ENCODE measurements at regions not wholly inside any gene's neighbourhood (a gene's known extent, or its start where the extent isn't known, plus 50 kb on each side); places are given as distances from the start of the nearest gene placed in this dataset.
"Not testable (repeated sequence)": the region's sequence is repeated elsewhere in the genome, so short reads cannot be mapped to it uniquely, and the experiment has no call there.

DNA sequence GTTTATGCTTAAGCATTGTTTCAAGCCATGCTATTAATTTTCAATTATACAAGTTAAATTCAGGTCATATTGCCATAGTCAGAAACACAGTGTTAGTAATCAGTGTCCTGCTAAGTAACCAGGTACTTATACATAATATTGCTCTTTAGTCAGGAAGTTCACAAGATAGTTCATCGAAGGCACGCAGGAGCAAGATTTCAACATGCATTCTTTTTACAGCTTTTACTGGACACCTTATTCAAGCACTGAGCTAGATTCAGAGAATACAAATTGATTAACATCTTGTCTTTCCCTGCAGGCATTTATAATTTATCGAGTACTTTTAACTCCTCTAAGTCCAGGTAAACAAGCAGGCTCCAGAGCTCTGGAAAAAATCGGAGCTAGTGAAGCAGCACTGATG is 202.3 kb upstream of the BRINP3 start:
- Histone ChIP-seq H3K9ac (ENCODE audit: insufficient read depth, low read length) (no peak overlapping the region), H3K4me2 (ENCODE audit: extremely low read depth, insufficient read depth, low read length) (no peak overlapping the region), H3K79me2 (ENCODE audit: control insufficient read depth, insufficient read depth, low read length) (no peaks in the 10 kb centered on the region), H3K9me3 (ENCODE audit: control insufficient read depth, insufficient read depth, low read depth, low read length) (no peaks in the 10 kb centered on the region), H3K4me1 (ENCODE audit: control insufficient read depth, extremely low read depth, insufficient read depth, low read length) (no peaks in the 10 kb centered on the region), H3K36me3 (ENCODE audit: control insufficient read depth, insufficient read depth, low read length) (no peaks in the 10 kb centered on the region), H3K27ac (ENCODE audit: insufficient read depth, low read length) (no peak overlapping the region), H4K20me1 (ENCODE audit: control insufficient read depth, extremely low read depth, insufficient read depth, low read length) (no peaks in the 10 kb centered on the region), H3K27me3 (ENCODE audit: control insufficient read depth, insufficient read depth, low read length) (no peaks in the 10 kb centered on the region), H2AFZ (ENCODE audit: low read length) (no peak overlapping the region), H3K4me3 (replicated peaks in 1 of 4; ENCODE audit: control extremely low read depth in 1 of 4, insufficient read depth in 1 of 4, low read depth in 3 of 4, low read length in 4 of 4) (no peak overlapping the region)
- DNase-seq (ENCODE audit: low read depth in 2 of 2): no peak
- no peak for TF ChIP-seq EZH2 (IDR thresholded peaks at IDR 0.05; ENCODE audit: low read length, missing control alignments)
- TF ChIP-seq, protein P1, sequence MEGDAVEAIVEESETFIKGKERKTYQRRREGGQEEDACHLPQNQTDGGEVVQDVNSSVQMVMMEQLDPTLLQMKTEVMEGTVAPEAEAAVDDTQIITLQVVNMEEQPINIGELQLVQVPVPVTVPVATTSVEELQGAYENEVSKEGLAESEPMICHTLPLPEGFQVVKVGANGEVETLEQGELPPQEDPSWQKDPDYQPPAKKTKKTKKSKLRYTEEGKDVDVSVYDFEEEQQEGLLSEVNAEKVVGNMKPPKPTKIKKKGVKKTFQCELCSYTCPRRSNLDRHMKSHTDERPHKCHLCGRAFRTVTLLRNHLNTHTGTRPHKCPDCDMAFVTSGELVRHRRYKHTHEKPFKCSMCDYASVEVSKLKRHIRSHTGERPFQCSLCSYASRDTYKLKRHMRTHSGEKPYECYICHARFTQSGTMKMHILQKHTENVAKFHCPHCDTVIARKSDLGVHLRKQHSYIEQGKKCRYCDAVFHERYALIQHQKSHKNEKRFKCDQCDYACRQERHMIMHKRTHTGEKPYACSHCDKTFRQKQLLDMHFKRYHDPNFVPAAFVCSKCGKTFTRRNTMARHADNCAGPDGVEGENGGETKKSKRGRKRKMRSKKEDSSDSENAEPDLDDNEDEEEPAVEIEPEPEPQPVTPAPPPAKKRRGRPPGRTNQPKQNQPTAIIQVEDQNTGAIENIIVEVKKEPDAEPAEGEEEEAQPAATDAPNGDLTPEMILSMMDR (conservative IDR thresholded peaks at IDR 0.05 in 1 of 2, IDR thresholded peaks at IDR 0.05 in 1 of 2; ENCODE audit: low read depth in 1 of 2, low read length in 2 of 2): no peak

- no peak overlapping the region for H3K4me3 ChIP-seq (replicated peaks in 1 of 4; ENCODE audit: control extremely low read depth in 1 of 4, insufficient read depth in 1 of 4, low read depth in 3 of 4, low read length in 4 of 4)
Observed at GRCh38 chr1:190685676-190686075, 208.0 kb upstream of the BRINP3 start.

DNA sequence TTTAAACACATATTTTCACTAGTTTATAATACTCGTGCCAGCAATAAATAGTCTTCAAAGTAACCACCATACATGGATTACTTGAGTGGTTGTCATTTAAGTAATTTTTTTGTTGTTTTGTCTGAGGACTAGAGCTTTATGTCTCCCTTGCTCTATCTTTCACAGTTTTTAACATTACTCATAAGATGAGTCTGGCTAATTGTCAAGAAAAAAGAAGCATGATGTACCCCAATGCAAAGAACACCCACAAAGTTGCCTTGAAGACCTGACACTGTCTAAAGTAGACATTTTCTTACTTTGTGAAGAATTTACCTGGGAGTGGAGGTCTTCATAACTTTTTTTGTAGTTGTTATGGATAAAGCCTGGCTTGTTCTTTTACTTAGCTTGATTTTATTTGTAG is 210.4 kb upstream of the BRINP3 start:
- H3K79me2 ChIP-seq (ENCODE audit: control insufficient read depth, insufficient read depth, low read length): no peaks in the 10 kb centered on the region
- no peaks in the 10 kb centered on the region for H3K4me1 ChIP-seq (ENCODE audit: control insufficient read depth, extremely low read depth, insufficient read depth, low read length)
- H3K9me3 ChIP-seq (ENCODE audit: control insufficient read depth, insufficient read depth, low read depth, low read length): no peaks in the 10 kb centered on the region
- no peaks in the 10 kb centered on the region for H4K20me1 ChIP-seq (ENCODE audit: control insufficient read depth, extremely low read depth, insufficient read depth, low read length)
- no peak overlapping the region for H3K4me3 ChIP-seq (replicated peaks in 1 of 4; ENCODE audit: control extremely low read depth in 1 of 4, insufficient read depth in 1 of 4, low read depth in 3 of 4, low read length in 4 of 4)
- no peak for TF ChIP-seq EZH2 (IDR thresholded peaks at IDR 0.05; ENCODE audit: low read length, missing control alignments)
- TF ChIP-seq, protein P1 (conservative IDR thresholded peaks at IDR 0.05 in 1 of 2, IDR thresholded peaks at IDR 0.05 in 1 of 2; ENCODE audit: low read depth in 1 of 2, low read length in 2 of 2): no peak
- H3K9ac ChIP-seq (ENCODE audit: insufficient read depth, low read length): no peak overlapping the region
- H3K27me3 ChIP-seq (ENCODE audit: control insufficient read depth, insufficient read depth, low read length): no peaks in the 10 kb centered on the region
- no peak overlapping the region for H3K4me2 ChIP-seq (ENCODE audit: extremely low read depth, insufficient read depth, low read length)
- no peaks in the 10 kb centered on the region for H3K36me3 ChIP-seq (ENCODE audit: control insufficient read depth, insufficient read depth, low read length)
- peak; percentile 6 to 77 for DNase-seq (ENCODE audit: low read depth in 2 of 2)
- H3K27ac ChIP-seq (ENCODE audit: insufficient read depth, low read length): no peak overlapping the region
- H2AFZ ChIP-seq (ENCODE audit: low read length): no peak overlapping the region

More at GRCh38 chr1:190685676-190686075, 208.0 kb upstream of the BRINP3 start:
- no peaks in the 10 kb centered on the region for H3K9me3 ChIP-seq (ENCODE audit: control insufficient read depth, insufficient read depth, low read depth, low read length)
- H4K20me1 ChIP-seq (ENCODE audit: control insufficient read depth, extremely low read depth, insufficient read depth, low read length): no peaks in the 10 kb centered on the region
- no peaks in the 10 kb centered on the region for H3K4me1 ChIP-seq (ENCODE audit: control insufficient read depth, extremely low read depth, insufficient read depth, low read length)
- H3K9ac ChIP-seq (ENCODE audit: insufficient read depth, low read length): no peak overlapping the region
- H3K4me2 ChIP-seq (ENCODE audit: extremely low read depth, insufficient read depth, low read length): no peak overlapping the region
- DNase-seq (ENCODE audit: low read depth in 2 of 2): no peak
- H3K27me3 ChIP-seq (ENCODE audit: control insufficient read depth, insufficient read depth, low read length): no peaks in the 10 kb centered on the region
- H2AFZ ChIP-seq (ENCODE audit: low read length): no peak overlapping the region
- no peaks in the 10 kb centered on the region for H3K36me3 ChIP-seq (ENCODE audit: control insufficient read depth, insufficient read depth, low read length)
- H3K27ac ChIP-seq (ENCODE audit: insufficient read depth, low read length): no peak overlapping the region
- no peaks in the 10 kb centered on the region for H3K79me2 ChIP-seq (ENCODE audit: control insufficient read depth, insufficient read depth, low read length)
- TF ChIP-seq, protein P1 (conservative IDR thresholded peaks at IDR 0.05 in 1 of 2, IDR thresholded peaks at IDR 0.05 in 1 of 2; ENCODE audit: low read depth in 1 of 2, low read length in 2 of 2): no peak
- no peak for TF ChIP-seq EZH2 (IDR thresholded peaks at IDR 0.05; ENCODE audit: low read length, missing control alignments)

DNA sequence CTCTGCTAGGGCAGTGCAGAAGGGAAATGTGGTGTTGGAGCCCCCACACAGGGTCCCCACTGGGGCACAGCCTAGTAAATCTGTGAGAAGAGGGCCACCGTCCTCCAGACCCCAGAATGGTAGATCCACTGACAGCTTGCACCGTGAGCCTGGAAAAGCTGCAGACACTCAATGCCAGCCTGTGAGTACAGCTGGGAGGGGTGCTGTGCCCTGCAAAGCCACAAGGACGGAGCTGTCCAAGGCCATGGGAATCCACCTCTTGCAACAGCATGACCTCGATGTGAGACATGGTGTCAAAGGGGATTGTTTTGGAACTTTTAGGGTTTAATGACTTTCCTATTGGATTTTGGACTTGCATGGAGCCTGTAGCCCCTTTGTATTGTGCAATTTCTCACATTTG is 220.8 kb upstream of the BRINP3 start:
- not testable (repeated sequence) for H3K4me1 ChIP-seq (ENCODE audit: control insufficient read depth, extremely low read depth, insufficient read depth, low read length); H2AFZ ChIP-seq (ENCODE audit: low read length); H3K79me2 ChIP-seq (ENCODE audit: control insufficient read depth, insufficient read depth, low read length); H3K27me3 ChIP-seq (ENCODE audit: control insufficient read depth, insufficient read depth, low read length); H3K27ac ChIP-seq (ENCODE audit: insufficient read depth, low read length); H3K9ac ChIP-seq (ENCODE audit: insufficient read depth, low read length); H4K20me1 ChIP-seq (ENCODE audit: control insufficient read depth, extremely low read depth, insufficient read depth, low read length); H3K4me3 ChIP-seq (replicated peaks in 1 of 4; ENCODE audit: control extremely low read depth in 1 of 4, insufficient read depth in 1 of 4, low read depth in 3 of 4, low read length in 4 of 4); H3K4me2 ChIP-seq (ENCODE audit: extremely low read depth, insufficient read depth, low read length); H3K9me3 ChIP-seq (ENCODE audit: control insufficient read depth, insufficient read depth, low read depth, low read length); H3K36me3 ChIP-seq (ENCODE audit: control insufficient read depth, insufficient read depth, low read length); DNase-seq (ENCODE audit: low read depth in 2 of 2)

Measured in fibroblast of lung (primary cell).